Stimulated activated naive B cell treated with anti-CD40 and anti-IgM and Interleukin-4, amounts not matched to agents 10 μg/mL and 1 μg/mL and 100 μg/mL, for 72 hours (primary cell): ENCODE measurements at regions not wholly inside any gene's neighbourhood (a gene's known extent, or its start where the extent isn't known, plus 50 kb on each side); places are given as distances from the start of the nearest gene placed in this dataset.
"Not testable (repeated sequence)": the region's sequence is repeated elsewhere in the genome, so short reads cannot be mapped to it uniquely, and the experiment has no call there.

Experiments used
- ATAC-seq, 2 donors: fragments of 150-1000 bp; cut with Tn5 transposase; replicated peaks; 2 replicates each; pipeline ENCODE4 v1.10.0; 2021; ENCODE audit warnings: moderate library complexity in 1 of 2
- DNase-seq: peaks from one replicate; pipeline ENCODE4 v3.0.0; 2021
- H3K27ac Mint-ChIP-seq: one replicate; pipeline ENCODE4 v1.8.0; 2022; ENCODE audit warnings: mild to moderate bottlenecking, mixed read lengths
- H3K27me3 Mint-ChIP-seq, 2 donors: one replicate each; pipeline ENCODE4 v1.8.0; 2022; ENCODE audit warnings: mixed read lengths in 2 of 2
- H3K36me3 Mint-ChIP-seq, 2 donors: one replicate each; pipeline ENCODE4 v1.8.0; 2022; ENCODE audit warnings: mixed read lengths in 2 of 2, mild to moderate bottlenecking in 1 of 2
- H3K4me1 Mint-ChIP-seq, 2 donors: one replicate each; pipeline ENCODE4 v1.8.0; 2022; ENCODE audit warnings: mixed read lengths in 2 of 2, mild to moderate bottlenecking in 1 of 2
- H3K4me3 Mint-ChIP-seq, 2 donors: one replicate each; pipeline ENCODE4 v1.8.0; 2022; ENCODE audit warnings: mild to moderate bottlenecking in 2 of 2, mixed read lengths in 2 of 2, moderate library complexity in 1 of 2
- H3K9me3 Mint-ChIP-seq, 2 donors: one replicate each; pipeline ENCODE4 v1.8.0; 2022; ENCODE audit warnings: mixed read lengths in 2 of 2, mild to moderate bottlenecking in 1 of 2

DNA sequence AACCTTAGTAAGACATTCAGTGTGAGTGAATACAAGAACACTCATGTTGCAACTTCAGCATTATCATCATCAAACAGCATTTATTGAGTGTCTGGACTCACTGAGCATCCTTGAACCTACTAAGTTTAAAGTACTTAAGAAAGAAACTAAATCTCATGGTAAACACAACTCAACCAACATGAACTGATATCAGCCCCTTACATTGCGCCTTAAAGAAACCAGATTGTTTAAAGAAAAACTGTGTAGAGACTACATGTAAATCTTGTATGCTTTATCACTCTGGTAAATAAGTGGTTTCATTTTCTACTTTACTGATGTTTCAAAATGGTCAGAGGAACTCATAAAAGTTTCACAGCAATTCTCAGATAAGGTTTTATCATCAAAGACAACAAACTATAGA is 157.5 kb upstream of the FERD3L start:
- H3K36me3 Mint-ChIP-seq: no peaks in the 10 kb centered on the region
- no peaks in the 10 kb centered on the region for H3K9me3 Mint-ChIP-seq
- no peaks in the 10 kb centered on the region for H3K27me3 Mint-ChIP-seq

DNA sequence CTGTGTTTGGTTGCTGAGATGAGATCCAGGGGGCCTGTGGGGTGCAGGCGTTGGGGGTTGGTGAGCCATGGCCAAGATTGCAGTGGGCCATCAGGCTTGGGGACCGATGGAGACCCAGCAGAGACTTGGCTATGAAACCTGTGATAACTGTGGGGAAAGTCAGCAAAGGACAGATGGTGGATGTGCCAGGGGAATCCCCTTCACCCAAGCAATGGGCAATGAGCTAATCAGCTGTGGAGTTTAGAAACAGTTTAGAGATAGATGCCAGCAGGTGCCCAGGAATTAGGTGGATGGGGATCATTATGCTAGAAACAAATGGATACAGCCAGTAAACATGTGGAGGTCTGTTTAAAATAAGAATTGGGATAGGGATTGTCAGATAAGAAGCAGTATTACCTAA is 151.4 kb upstream of the FERD3L start:
- H3K27ac Mint-ChIP-seq: no peak overlapping the region

More for the DNA sequence above, 157.5 kb upstream of the FERD3L start:
- DNase-seq (no peak), ATAC-seq (no peak)
- Mint-ChIP-seq H3K4me3 (no peak overlapping the region), H3K4me1 (no peaks in the 10 kb centered on the region), H3K27ac (no peak overlapping the region)

DNA sequence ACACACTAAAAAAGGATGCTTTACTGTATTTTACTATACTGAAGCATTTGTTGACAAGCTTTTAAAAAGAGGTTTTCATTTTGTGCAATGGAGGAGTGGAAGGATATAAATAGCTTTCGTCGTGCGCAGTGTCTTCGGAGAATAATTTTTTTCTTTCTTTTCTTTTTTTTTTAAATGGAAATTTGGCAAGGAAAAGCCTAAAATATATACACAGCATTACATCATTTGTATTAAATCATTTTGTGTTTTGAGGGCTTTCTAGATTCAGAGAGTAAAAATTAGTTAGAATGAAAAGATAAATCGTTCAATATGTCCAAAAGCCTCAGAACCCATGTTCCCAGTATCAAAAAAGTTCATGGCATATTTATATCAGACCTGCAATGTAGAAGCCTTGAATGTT is 150.2 kb upstream of the FERD3L start:
- Mint-ChIP-seq H3K4me1 (no peaks in the 10 kb centered on the region), H3K27ac (no peak overlapping the region), H3K9me3 (no peaks in the 10 kb centered on the region), H3K36me3 (no peaks in the 10 kb centered on the region), H3K4me3 (no peak overlapping the region), H3K27me3 (no peaks in the 10 kb centered on the region)
- DNase-seq: no peak
- ATAC-seq: no peak

More for the DNA sequence above, 151.4 kb upstream of the FERD3L start:
- no peaks in the 10 kb centered on the region for H3K36me3 Mint-ChIP-seq
- no peak overlapping the region for H3K4me3 Mint-ChIP-seq
- ATAC-seq (peak in 1 of 2 donors; percentile 25), DNase-seq (no peak)
- no peaks in the 10 kb centered on the region for H3K4me1 Mint-ChIP-seq
- H3K27me3 Mint-ChIP-seq: no peaks in the 10 kb centered on the region
- H3K9me3 Mint-ChIP-seq: no peaks in the 10 kb centered on the region

DNA sequence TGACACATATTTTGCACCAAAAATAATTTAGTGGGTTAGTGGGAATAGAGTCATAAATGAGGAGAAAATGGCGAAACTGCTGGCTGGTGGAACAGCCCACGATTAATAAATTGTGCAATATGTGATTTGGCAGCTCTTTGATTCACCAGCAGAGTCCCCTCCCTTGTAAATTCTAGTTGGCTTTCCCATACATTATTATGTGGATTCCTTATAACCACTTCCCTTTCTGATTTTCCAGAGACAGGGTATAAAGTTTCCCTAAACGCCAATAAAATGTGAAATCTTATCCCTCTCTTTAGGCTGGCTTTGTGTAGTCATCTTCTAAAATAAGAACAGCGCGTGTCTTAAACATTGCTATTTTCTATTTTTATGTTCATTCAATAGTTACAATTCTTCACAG is 149.4 kb upstream of the FERD3L start:
- no peaks in the 10 kb centered on the region for H3K9me3 Mint-ChIP-seq
- DNase-seq (no peak), ATAC-seq (no peak)
- no peak overlapping the region for H3K4me3 Mint-ChIP-seq
- H3K27ac Mint-ChIP-seq: no peak overlapping the region
- H3K27me3 Mint-ChIP-seq: no peaks in the 10 kb centered on the region
- H3K36me3 Mint-ChIP-seq: no peaks in the 10 kb centered on the region
- no peaks in the 10 kb centered on the region for H3K4me1 Mint-ChIP-seq

DNA sequence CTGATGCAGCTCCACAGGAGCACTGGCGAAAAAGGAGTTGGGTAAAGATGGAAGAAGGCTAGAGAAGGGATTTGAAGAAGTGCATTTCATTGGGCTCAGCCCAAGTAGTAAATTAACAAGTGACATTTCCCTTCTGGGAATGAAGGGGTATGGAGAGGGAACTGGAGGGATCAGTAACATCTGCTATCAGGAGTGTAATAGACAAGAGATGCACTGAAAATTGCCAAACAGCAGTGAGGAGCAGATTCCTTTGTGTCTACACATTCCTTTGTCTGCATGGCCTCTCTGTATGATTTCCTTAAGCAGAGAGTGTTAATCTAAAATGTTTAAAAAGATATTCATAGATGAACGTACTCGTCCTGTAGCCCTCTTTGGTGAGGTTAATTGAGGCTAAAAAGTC is 148.2 kb upstream of the FERD3L start:
- Mint-ChIP-seq H3K9me3 (no peaks in the 10 kb centered on the region), H3K36me3 (no peaks in the 10 kb centered on the region), H3K27ac (no peak overlapping the region), H3K27me3 (no peaks in the 10 kb centered on the region), H3K4me1 (no peaks in the 10 kb centered on the region), H3K4me3 (no peak overlapping the region)
- ATAC-seq (no peak), DNase-seq (no peak)

DNA sequence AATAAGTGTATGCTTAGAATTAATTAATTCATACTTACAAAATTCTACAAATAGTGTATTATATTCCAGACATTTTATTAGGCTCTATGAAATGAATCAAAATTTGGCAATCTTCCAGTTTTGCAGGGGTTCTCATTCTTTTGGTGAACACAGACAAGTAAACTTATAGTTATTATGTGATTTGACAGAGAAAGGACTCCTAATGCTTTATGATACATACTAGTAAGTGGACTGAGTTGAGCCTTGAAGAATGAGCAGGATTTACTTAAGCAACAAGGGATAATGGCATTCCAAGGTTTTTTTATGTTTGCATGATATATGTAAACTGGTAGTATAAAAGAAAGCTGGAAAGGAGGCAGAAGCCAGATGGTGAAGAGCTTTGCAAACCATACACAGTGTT is 145.7 kb upstream of the FERD3L start:
- no peak overlapping the region for H3K27ac Mint-ChIP-seq
- H3K4me1 Mint-ChIP-seq: no peaks in the 10 kb centered on the region
- no peaks in the 10 kb centered on the region for H3K36me3 Mint-ChIP-seq
- H3K27me3 Mint-ChIP-seq: no peaks in the 10 kb centered on the region
- ATAC-seq: no peak
- no peaks in the 10 kb centered on the region for H3K9me3 Mint-ChIP-seq
- H3K4me3 Mint-ChIP-seq: no peak overlapping the region
- no peak for DNase-seq

DNA sequence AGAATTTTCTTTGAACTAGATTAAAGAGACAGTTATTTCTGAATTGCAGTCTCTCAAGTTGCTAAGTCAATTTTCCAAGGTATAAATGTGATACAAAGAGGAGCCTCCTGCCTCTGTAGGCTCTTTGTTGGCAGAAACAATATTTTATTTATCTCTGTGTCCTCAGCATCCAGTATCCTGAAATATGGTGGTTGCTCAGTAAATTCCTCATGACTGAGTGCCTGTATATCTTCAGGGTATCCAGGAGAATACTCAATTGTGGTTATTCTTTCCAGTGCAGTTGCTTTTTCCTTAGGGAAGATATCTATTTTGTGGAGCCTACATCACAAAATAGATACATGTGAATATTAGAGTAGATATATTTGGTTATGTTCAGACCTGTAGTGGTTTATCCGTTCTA is 144.8 kb upstream of the FERD3L start:
- H3K4me1 Mint-ChIP-seq: no peaks in the 10 kb centered on the region
- H3K36me3 Mint-ChIP-seq: no peaks in the 10 kb centered on the region
- H3K27ac Mint-ChIP-seq: no peak overlapping the region
- DNase-seq (no peak), ATAC-seq (no peak)
- H3K9me3 Mint-ChIP-seq: no peaks in the 10 kb centered on the region
- H3K27me3 Mint-ChIP-seq: no peaks in the 10 kb centered on the region
- H3K4me3 Mint-ChIP-seq: no peak overlapping the region

DNA sequence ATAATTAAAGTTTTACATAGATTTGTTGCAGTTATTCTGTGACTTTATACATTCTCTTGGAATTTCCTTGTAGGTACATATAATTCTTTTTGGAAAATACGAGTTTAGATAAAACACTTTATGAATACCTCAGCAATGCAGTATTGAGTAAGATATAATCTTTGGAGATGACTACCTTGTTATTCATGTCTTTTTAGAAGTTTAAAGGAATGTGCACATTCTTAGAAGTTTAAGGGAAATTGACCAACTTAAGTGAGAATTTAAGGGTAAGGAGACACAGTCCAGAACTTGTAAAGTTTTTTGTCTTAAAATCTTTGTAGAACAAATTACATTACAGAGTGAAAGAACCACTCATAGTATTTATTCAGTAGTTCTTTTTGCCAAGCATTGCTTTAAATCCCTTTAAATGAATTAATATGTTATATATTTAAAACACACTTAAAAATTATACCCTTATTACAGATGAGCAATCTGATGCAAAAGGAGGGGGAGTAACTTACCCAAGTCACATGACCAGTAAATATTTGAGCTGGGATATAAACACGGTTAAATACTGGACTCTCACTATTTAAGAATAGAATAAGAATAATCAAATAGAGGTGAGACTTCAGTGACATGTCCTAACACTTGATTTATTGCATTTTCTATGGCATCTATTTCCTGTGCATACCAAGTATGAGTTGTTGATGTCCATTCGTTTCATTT is 139.5 kb upstream of the FERD3L start:
- Mint-ChIP-seq H3K9me3 (peaks cover under 1 to 4% of the 10 kb centered on the region in 2 donors), H3K27ac (no peak overlapping the region), H3K27me3 (no peaks in the 10 kb centered on the region), H3K36me3 (no peaks in the 10 kb centered on the region), H3K4me1 (no peaks in the 10 kb centered on the region), H3K4me3 (no peak overlapping the region)
- no peak for DNase-seq
- ATAC-seq: no peak

DNA sequence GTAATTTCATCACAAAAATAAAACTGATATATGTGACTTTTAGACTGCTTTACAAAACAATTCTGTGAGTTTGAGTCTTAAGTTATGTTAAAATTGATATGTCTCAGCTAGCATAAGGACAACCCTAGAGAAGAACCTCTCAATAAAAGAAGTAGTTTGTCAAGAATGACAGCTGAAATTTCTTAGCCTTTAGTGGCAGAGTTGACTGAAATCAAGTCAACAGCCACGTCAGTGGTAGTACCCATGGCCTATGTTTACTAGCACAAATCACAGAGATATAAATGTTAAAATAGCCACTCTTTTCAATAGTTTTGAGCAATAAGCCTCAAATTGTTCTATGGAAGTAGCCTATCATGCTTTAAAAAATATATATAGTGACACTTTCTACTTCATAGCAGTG is 138.9 kb upstream of the FERD3L start:
- peaks cover 5 to 8% of the 10 kb centered on the region in 2 donors for H3K9me3 Mint-ChIP-seq
- no peak overlapping the region for H3K4me3 Mint-ChIP-seq
- no peaks in the 10 kb centered on the region for H3K27me3 Mint-ChIP-seq
- ATAC-seq: no peak
- no peak for DNase-seq
- H3K4me1 Mint-ChIP-seq: no peaks in the 10 kb centered on the region
- H3K36me3 Mint-ChIP-seq: no peaks in the 10 kb centered on the region
- H3K27ac Mint-ChIP-seq: no peak overlapping the region

DNA sequence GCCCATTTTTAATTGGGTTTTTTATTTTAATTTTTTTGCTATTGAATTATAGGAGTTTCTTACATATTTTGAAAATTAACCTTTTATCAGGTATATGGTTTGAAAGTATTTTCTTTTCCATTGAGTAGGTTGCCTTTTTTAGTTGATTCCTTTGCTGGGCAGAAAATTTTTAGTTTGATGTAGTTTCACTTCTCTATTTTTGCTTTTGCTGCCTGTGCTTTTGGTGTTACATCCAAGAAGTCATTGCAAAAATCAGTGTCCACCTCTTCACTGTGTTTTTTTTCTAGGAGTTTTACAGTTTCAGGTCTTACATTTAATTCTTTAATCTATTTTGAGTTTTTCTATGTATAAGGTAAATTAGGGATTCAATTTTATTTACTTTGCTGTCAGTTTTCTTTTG is 129.8 kb upstream of the FERD3L start:
- no peak for DNase-seq
- no peak for ATAC-seq
- H3K4me3 Mint-ChIP-seq: no peak overlapping the region
- H3K27me3 Mint-ChIP-seq: no peaks in the 10 kb centered on the region
- no peak overlapping the region for H3K27ac Mint-ChIP-seq
- peaks cover 7 to 10% of the 10 kb centered on the region in 2 donors for H3K9me3 Mint-ChIP-seq
- H3K36me3 Mint-ChIP-seq: no peaks in the 10 kb centered on the region
- no peaks in the 10 kb centered on the region for H3K4me1 Mint-ChIP-seq

DNA sequence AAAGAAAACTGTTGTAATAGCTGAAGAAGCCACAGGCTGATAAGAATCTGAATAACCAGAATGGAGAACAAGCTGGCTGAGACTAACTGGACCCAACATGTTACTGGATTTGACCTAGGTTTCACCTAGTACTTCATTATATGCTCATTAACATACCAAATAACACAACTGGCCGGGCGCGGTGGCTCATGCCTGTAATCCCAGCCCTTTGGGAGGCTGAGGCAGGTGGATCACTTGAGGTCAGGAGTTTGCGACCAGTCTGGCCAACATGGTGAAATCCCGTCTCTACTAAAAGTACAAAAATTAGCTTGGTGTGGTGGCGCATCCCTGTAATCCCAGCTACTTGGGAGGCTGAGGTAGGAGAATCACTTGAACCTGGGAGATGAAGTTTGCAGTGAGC is 127.1 kb upstream of the FERD3L start:
- DNase-seq, ATAC-seq, H3K27ac Mint-ChIP-seq, H3K4me1 Mint-ChIP-seq, H3K36me3 Mint-ChIP-seq, H3K9me3 Mint-ChIP-seq, H3K27me3 Mint-ChIP-seq, H3K4me3 Mint-ChIP-seq: not testable (repeated sequence)

DNA sequence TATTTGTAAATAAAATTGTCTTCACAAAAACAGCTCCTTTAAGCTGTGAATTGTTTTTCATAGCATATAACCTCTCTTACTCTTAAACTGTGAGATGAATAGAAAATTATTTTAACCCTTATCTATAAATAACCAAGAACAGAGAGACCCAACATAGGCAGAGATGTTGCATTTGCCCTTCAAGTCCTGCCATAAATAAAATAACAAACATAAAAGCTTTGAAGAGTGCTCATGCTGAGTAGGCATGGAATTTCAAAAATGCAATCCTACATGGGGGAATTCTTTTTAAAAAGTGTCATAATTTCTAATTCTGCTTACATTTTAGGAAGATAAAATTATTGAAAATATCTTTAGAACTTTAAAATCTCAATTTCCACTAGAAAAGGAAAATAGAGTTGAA is 124.1 kb upstream of the FERD3L start:
- no peak overlapping the region for H3K4me3 Mint-ChIP-seq
- H3K27me3 Mint-ChIP-seq: no peaks in the 10 kb centered on the region
- DNase-seq (no peak), ATAC-seq (no peak)
- H3K9me3 Mint-ChIP-seq: peaks cover 0 to 2% of the 10 kb centered on the region in 2 donors
- no peak overlapping the region for H3K27ac Mint-ChIP-seq
- H3K36me3 Mint-ChIP-seq: no peaks in the 10 kb centered on the region
- no peaks in the 10 kb centered on the region for H3K4me1 Mint-ChIP-seq

DNA sequence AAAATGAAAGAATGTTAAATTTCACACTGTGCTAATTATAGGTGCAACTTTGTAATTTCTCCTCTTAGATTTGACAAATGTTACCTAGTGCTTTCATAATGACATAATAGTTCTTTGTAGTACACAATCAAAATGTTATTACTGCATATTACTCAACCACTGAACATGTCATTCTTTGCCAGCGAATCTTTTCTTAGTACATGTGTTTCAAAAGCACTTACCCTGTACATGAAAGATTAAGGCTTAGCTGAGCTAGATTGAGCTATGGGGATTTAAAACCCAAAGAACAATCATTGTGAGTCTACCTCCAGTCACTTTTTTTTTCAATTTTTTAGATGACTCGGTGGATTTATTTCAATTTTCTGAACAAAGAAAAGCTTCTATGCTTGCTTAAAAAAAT is 123.5 kb upstream of the FERD3L start:
- H3K27ac Mint-ChIP-seq: no peak overlapping the region
- H3K4me1 Mint-ChIP-seq: no peaks in the 10 kb centered on the region
- ATAC-seq (no peak), DNase-seq (no peak)
- H3K9me3 Mint-ChIP-seq: peaks cover 0 to 2% of the 10 kb centered on the region in 2 donors
- no peak overlapping the region for H3K4me3 Mint-ChIP-seq
- no peaks in the 10 kb centered on the region for H3K27me3 Mint-ChIP-seq
- H3K36me3 Mint-ChIP-seq: no peaks in the 10 kb centered on the region

DNA sequence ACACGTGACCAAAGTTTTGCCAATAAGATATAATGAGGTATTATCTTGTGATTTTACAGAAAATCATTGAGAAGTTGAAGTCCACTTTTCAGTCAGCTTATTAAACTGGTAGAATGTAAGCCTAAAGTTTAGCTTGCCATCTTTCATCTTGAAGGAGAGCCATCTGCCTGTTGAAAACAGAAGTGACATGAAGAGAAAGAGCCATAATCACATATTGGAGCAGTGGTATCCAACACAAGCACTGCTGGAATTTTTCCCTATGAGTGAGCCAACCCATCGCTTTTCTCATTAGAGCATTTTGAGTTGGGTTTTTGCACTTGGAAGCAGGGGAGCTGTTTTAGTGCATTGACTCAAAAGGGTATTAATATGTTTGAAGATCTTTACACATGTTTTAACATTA is 117.6 kb upstream of the FERD3L start:
- Mint-ChIP-seq H3K4me1 (no peaks in the 10 kb centered on the region), H3K4me3 (no peak overlapping the region), H3K27ac (no peak overlapping the region), H3K36me3 (no peaks in the 10 kb centered on the region), H3K27me3 (no peaks in the 10 kb centered on the region), H3K9me3 (peaks cover 1 to 2% of the 10 kb centered on the region in 2 donors)
- DNase-seq (no peak), ATAC-seq (no peak)

DNA sequence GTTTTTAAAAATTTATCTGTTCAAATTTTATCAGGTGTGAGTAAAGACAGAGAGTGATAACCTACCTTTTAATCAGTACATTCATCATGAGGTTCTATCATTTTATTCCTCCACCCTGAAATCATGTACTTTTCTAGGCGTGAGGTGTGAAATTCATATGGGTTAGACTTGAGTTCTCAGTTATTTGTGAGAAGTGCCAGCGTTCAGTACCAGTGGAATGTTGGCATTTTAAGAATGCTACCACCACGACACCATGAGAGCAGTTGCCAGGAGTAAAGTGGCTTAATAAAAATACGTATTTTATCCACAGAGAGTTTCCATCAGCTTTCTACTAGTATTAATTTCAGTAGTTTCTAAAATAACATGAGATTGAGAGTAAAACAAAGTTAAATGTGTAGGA is 104.1 kb upstream of the FERD3L start:
- H3K27ac Mint-ChIP-seq: no peak overlapping the region
- peaks cover 2 to 3% of the 10 kb centered on the region in 2 donors for H3K9me3 Mint-ChIP-seq
- no peaks in the 10 kb centered on the region for H3K4me1 Mint-ChIP-seq
- no peak overlapping the region for H3K4me3 Mint-ChIP-seq
- no peak for ATAC-seq
- H3K36me3 Mint-ChIP-seq: no peaks in the 10 kb centered on the region
- DNase-seq: no peak
- H3K27me3 Mint-ChIP-seq: no peaks in the 10 kb centered on the region

DNA sequence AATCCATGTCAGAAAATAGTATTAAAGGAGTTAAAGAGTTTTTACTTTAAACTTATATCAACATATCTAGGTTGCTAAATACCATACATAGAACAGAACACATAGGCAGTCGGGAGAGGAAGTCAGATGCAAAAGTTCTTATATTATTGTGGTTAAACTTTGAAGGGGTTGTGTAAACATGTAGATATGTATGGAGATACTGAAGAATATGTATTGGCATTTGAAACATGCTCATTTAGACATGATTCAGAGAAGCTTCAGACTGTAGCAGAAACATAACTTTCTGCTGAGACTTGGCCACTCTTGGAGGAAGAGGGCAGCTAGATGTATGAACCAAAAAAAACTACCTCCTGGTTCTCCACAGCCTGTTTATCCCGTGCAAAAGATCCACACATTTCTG is 103.5 kb upstream of the FERD3L start:
- Mint-ChIP-seq H3K27me3 (no peaks in the 10 kb centered on the region), H3K9me3 (peaks cover 0 to 3% of the 10 kb centered on the region in 2 donors), H3K4me1 (no peaks in the 10 kb centered on the region), H3K36me3 (no peaks in the 10 kb centered on the region), H3K4me3 (no peak overlapping the region), H3K27ac (no peak overlapping the region)
- DNase-seq (no peak), ATAC-seq (no peak)
